WTC11 (cell line): ENCODE measurements at regions not wholly inside any gene's neighbourhood (a gene's known extent, or its start where the extent isn't known, plus 50 kb on each side); places are given as distances from the start of the nearest gene placed in this dataset.

ENCODE experiments used
- ATAC-seq: fragments of 200-7000 bp; cut with Tn5 transposase; 2 replicates; pipeline ENCODE4 v1.10.0; 2021; ENCODE audit warnings: mild to moderate bottlenecking, moderate library complexity
- CTCF ChIA-PET: fragments of 300-600 bp; sonication (Branson Sonifier 250); formaldehyde crosslinking; loops from one replicate; lab custom pipeline; 2021; ENCODE audit warnings: antibody characterized with exemption; lab: Charles Lee
- POLR2A ChIA-PET: fragments of 350-600 bp; sonication (Branson Sonifier 250); formaldehyde crosslinking; loops from one replicate; lab custom pipeline; 2021; ENCODE audit warnings: antibody characterized with exemption; lab: Charles Lee
- DNase-seq: peaks from one replicate; pipeline ENCODE4 v3.0.0; 2021; ENCODE audit warnings: low spot score
- H3K27ac Mint-ChIP-seq: 2 replicates; pipeline ENCODE4 v1.8.0; 2021; ENCODE audit warnings: mixed read lengths
- H3K27me3 Mint-ChIP-seq: 2 replicates; pipeline ENCODE4 v1.8.0; 2021; ENCODE audit warnings: low read depth, mild to moderate bottlenecking, moderate library complexity, mixed read lengths
- H3K36me3 Mint-ChIP-seq: 2 replicates; pipeline ENCODE4 v1.8.0; 2021; ENCODE audit warnings: mixed read lengths
- H3K4me1 Mint-ChIP-seq: 2 replicates; pipeline ENCODE4 v1.8.0; 2022; ENCODE audit warnings: mixed read lengths
- H3K4me3 Mint-ChIP-seq: 2 replicates; pipeline ENCODE4 v1.8.0; 2021; ENCODE audit warnings: mild to moderate bottlenecking, moderate library complexity, mixed read lengths
- H3K9me3 Mint-ChIP-seq: 2 replicates; pipeline ENCODE4 v1.8.0; 2021; ENCODE audit warnings: mixed read lengths
- ATF6 ChIP-seq: sonication (generic); formaldehyde crosslinking; IDR thresholded peaks from 2 replicates; pipeline ENCODE4 v1.8.1; 2023; ENCODE audit warnings: mild to moderate bottlenecking, missing genetic modification reagents
- E2F1 ChIP-seq: sonication (generic); formaldehyde crosslinking; IDR thresholded peaks from 2 replicates; pipeline ENCODE4 v1.8.0; 2022; ENCODE audit warnings: mild to moderate bottlenecking, missing genetic modification reagents
- ESRRA ChIP-seq: sonication (generic); formaldehyde crosslinking; IDR thresholded peaks from 2 replicates; pipeline ENCODE4 v1.8.1; 2022; ENCODE audit warnings: mild to moderate bottlenecking, missing genetic modification reagents, borderline replicate concordance
- FOXJ3 ChIP-seq: sonication (generic); formaldehyde crosslinking; IDR thresholded peaks from 2 replicates; pipeline ENCODE4 v1.9.0; 2021; ENCODE audit warnings: missing genetic modification reagents, mild to moderate bottlenecking, borderline replicate concordance
- NFYB ChIP-seq: sonication (generic); formaldehyde crosslinking; conservative IDR thresholded peaks from 2 replicates; pipeline ENCODE4 v1.8.0; 2022; ENCODE audit warnings: low read depth, missing genetic modification reagents
- PRDM15 ChIP-seq: sonication (generic); formaldehyde crosslinking; IDR thresholded peaks from 2 replicates; pipeline ENCODE4 v1.8.0; 2022; ENCODE audit warnings: missing genetic modification reagents
- TP53 ChIP-seq: sonication (generic); formaldehyde crosslinking; IDR thresholded peaks from 2 replicates; pipeline ENCODE4 v1.8.1; 2023; ENCODE audit warnings: mild to moderate bottlenecking, missing genetic modification reagents
- ZNF121 ChIP-seq: sonication (generic); formaldehyde crosslinking; IDR thresholded peaks from 2 replicates; pipeline ENCODE4 v1.8.0; 2023; ENCODE audit warnings: missing genetic modification reagents
- ZNF138 ChIP-seq: sonication (generic); formaldehyde crosslinking; conservative IDR thresholded peaks from 2 replicates; pipeline ENCODE4 v1.8.1; 2022; ENCODE audit warnings: mild to moderate bottlenecking, moderate library complexity, missing genetic modification reagents
- ZNF232 ChIP-seq: sonication (generic); formaldehyde crosslinking; IDR thresholded peaks from 2 replicates; pipeline ENCODE4 v1.8.0; 2022; ENCODE audit warnings: mild to moderate bottlenecking, missing genetic modification reagents
- ZNF263 ChIP-seq: sonication (generic); formaldehyde crosslinking; IDR thresholded peaks from 2 replicates; pipeline ENCODE4 v1.8.1; 2022; ENCODE audit warnings: low read depth, mild to moderate bottlenecking, moderate library complexity, missing genetic modification reagents
- ZSCAN18 ChIP-seq: fragments of 250-450 bp; sonication (Bioruptor Pico); IDR thresholded peaks from 2 replicates; pipeline ENCODE4 v2.1.2; 2022; ENCODE audit warnings: mild to moderate bottlenecking, moderate library complexity

GRCh38 chr2:14884651-14885050 is 252.1 kb downstream of the LRATD1 start (continued):
- no peak for TF ChIP-seq ZSCAN18
- no peak for TF ChIP-seq NFYB (CRISPR knock-in tag)
- no peak for TF ChIP-seq ZNF121 (CRISPR knock-in tag)
- TF ChIP-seq ZNF232 (CRISPR knock-in tag): no peak
- no peak for TF ChIP-seq FOXJ3 (CRISPR knock-in tag)
- TF ChIP-seq ZNF263 (CRISPR knock-in tag): no peak
- no peak for TF ChIP-seq ESRRA
- no peak for TF ChIP-seq ATF6 (CRISPR knock-in tag)
- TF ChIP-seq, all 79 proteins: peak for 0

- H3K27ac Mint-ChIP-seq: no peak overlapping the region; the same call in 1 of the 2 replicates
- ATAC-seq (no peak), DNase-seq (no peak)
- ChIA-PET CTCF (no interaction called here), POLR2A (interaction anchor here (0.6 kb wide), 1 partner anchor 1551 kb away, joined by 7 read pairs; no protein-coding TSS in a partner anchor)
- H3K4me3 Mint-ChIP-seq: no peak overlapping the region
- peaks cover 4% of the 10 kb centered on the region for H3K4me1 Mint-ChIP-seq
- 0 out of 2 replicates have a peak, but pooled peaks cover 3% of the 10 kb centered on the region for H3K9me3 Mint-ChIP-seq
- no peaks in the 10 kb centered on the region for H3K27me3 Mint-ChIP-seq
- no peaks in the 10 kb centered on the region for H3K36me3 Mint-ChIP-seq
- no peak for TF ChIP-seq PRDM15 (CRISPR knock-in tag)
- no peak for TF ChIP-seq E2F1
- TF ChIP-seq TP53 (CRISPR knock-in tag): no peak
- TF ChIP-seq ZNF138 (CRISPR knock-in tag): no peak
- TF ChIP-seq ATF6 (CRISPR knock-in tag): no peak
- TF ChIP-seq, all 79 proteins: peak for 0
These were observed 259.0 kb downstream of the LRATD1 start for GRCh38 chr2:14891546-14891945.
